ENCODE measurements at regions not wholly inside any gene's neighbourhood (a gene's known extent, or its start where the extent isn't known, plus 50 kb on each side); places are given as distances from the start of the nearest gene placed in this dataset.
A peak's percentile ranks its signal among the peaks of the same experiment; 100 is the strongest.

DNA sequence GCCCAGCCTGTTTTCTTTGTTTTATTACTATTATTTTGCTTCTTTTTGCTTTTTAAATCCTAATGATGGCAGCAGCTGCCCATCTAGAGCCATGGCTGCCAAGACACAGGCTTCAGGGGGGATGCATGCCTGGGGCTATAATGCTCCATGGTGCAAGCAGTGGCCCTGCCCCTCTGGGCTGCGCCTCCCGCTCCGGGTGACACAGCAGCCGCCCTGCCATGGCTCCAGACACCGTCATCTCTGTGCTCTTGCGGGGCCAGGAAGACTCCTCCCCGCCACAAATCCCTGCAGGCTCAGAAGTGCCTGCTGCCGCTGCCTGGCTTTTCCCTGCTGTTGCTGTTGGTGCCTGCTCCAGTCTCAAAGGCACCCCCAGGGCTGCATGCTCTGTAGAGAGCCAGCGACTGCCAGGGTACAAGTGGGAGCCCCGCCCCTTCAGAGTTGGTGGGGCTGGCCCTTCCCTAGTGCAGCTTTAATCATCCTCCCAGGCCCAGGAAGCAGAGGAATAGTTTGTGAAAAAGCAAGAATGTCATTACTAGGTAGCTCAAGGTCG, 581.5 kb downstream of the FGF9 start:
- no peak overlapping the region for H3K27ac ChIP-seq
- TF ChIP-seq, protein P1, sequence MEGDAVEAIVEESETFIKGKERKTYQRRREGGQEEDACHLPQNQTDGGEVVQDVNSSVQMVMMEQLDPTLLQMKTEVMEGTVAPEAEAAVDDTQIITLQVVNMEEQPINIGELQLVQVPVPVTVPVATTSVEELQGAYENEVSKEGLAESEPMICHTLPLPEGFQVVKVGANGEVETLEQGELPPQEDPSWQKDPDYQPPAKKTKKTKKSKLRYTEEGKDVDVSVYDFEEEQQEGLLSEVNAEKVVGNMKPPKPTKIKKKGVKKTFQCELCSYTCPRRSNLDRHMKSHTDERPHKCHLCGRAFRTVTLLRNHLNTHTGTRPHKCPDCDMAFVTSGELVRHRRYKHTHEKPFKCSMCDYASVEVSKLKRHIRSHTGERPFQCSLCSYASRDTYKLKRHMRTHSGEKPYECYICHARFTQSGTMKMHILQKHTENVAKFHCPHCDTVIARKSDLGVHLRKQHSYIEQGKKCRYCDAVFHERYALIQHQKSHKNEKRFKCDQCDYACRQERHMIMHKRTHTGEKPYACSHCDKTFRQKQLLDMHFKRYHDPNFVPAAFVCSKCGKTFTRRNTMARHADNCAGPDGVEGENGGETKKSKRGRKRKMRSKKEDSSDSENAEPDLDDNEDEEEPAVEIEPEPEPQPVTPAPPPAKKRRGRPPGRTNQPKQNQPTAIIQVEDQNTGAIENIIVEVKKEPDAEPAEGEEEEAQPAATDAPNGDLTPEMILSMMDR (conservative IDR thresholded peaks at IDR 0.05): no peak

DNA sequence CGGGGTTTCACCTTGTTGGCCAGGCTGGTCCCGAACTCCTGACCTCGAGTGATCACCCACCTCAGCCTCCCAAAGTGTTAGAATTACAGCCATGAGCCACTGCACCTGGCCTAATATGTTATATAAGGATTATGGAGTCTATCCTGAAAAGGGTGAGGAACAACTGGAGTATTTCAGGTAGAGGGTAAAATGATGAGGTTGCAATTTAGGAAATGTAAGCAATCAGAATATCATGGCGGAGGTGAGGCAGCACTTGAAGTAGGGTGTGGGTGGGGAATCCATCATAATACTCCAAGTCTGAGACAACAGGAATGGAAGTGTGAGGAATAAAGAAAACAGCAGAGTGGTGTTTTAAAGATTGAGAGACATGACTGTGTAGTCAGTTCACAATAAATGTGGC, 582.2 kb downstream of the FGF9 start:
- no peak overlapping the region for H3K27ac ChIP-seq
- TF ChIP-seq, protein P1 (conservative IDR thresholded peaks at IDR 0.05): no peak

DNA sequence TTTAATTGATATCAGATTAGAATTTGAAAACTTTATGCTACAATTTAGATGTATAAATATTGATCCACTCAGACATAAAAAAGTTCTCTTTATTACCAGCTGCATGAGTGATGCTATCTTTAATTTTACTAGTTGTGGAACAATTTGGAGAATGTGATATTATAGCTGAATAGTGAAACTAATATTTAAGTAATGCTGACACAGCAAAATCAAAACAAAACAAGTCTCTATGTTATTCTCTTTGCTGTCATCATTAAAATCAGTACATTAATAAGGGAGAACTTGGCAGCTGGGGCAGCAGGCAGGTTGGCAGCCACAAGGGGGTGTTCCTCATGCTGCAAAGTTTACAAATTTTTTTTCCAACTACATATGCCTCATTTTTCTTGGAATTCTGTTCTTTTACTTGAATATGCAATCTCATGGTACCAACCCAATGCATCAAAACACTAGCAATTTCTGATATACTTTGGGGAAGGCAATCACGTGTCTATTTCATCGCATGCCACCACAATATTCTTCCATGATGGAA, 585.3 kb downstream of the FGF9 start:
- H3K27ac ChIP-seq: no peak overlapping the region
- TF ChIP-seq, protein P1 (conservative IDR thresholded peaks at IDR 0.05): peak; percentile 58

DNA sequence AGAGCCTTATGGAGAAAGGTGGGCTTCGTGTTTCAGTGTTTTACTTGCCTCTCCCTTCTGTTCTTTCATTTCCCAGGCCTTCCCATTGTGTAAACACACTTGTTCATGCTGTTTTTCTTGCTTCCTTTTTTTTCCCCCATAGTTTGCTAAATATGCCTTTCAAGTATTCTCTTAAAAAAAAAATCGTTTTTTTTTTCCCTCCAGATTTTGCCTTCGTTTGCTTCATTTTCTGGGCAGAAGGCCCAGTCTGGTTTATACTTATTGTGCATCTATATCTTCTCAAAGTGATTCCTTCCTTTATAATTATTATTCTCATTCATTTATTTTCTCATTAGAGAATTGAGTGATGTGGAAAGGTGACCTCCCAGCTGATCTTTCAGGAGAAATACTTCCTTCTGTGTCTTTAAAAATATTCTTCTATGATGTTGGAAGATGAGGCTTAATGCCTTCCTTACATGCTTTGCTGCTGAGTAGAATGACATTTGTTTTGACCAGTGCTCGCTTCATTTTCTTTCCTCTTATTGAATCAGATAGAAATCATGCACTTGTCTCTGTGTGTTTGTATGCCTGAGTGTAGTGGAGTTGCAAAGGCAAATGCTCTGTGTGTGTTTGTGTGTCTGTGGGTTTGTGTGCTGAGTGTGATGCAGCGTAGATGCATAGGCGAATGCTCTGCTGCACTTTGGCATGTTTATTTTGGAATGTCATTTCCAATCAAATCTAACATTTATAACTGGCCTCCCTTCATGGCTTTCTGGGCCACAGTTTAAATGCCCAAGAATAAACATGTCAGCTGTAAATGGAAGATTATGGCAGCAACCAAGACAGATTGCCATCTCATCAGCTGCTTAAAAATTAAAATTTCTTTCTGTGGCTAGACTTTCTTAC, 591.4 kb downstream of the FGF9 start:
- no peak overlapping the region for H3K27ac ChIP-seq
- TF ChIP-seq, protein P1 (conservative IDR thresholded peaks at IDR 0.05): no peak

DNA sequence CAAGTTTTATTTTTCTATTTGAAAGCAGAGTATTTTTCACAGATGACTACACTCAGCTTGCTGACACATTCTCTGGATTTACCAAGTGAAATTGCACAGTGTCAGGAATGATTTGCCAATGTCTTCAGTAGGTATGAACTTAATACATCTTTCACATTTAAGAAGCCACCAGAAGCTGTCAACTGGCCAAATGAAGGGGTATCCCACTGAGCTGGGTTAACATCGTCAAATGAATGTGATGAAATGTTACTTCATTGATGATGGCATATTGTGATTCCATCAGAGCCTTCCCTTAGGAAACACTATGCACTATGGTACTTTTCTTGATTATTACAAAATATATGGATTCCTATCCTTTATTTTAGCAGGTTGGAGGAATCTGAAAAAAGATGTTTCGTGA, 592.3 kb downstream of the FGF9 start:
- TF ChIP-seq, protein P1 (conservative IDR thresholded peaks at IDR 0.05): no peak
- H3K27ac ChIP-seq: no peak overlapping the region

DNA sequence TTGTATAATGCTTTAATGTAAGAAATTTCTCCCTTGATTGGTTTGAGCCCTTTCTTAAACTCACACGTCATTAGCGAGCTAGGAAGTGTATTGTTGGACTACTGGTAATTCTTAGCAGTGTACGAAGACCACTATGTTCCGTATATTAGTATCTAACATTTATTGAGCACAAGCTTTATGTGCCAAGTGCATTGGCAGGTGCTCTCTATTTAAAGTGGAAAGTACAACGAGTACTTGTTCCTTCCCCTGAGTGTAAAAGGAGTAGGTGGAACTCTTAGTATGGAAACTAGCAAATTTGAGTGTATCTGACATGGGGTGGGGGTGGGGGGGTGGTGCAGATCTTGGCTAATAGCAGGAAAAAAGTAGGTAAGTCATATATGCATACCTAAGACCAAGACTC, 594.7 kb downstream of the FGF9 start:
- no peak overlapping the region for H3K27ac ChIP-seq
- TF ChIP-seq, protein P1 (conservative IDR thresholded peaks at IDR 0.05): no peak

DNA sequence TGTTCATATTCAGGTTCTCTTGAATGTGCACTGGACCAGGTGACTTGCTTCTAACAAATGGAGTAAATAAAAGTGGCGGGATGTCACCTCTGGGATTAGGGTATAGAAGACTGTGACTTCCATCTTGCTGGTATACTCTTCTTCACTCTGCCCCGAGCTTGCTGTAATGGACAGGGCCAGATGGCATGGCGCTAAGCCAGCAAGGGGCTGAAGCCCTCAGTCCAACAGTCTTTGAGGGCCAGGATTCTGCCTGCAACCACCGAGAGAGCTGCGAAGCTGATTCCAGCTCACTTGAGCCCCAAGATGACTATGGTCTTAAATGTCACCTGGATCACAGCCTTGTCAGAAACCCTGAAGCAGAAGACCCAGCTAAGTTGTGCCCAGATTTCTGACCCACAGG, 600.0 kb downstream of the FGF9 start:
- TF ChIP-seq, protein P1 (conservative IDR thresholded peaks at IDR 0.05): no peak
- no peak overlapping the region for H3K27ac ChIP-seq
